Mucosa of rectum (tissue), 2 donors: ENCODE measurements at regions not wholly inside any gene's neighbourhood (a gene's known extent, or its start where the extent isn't known, plus 50 kb on each side); places are given as distances from the start of the nearest gene placed in this dataset.

ENCODE experiments used
- H3K27ac ChIP-seq, 2 donors: one replicate each; pipeline ENCODE4 v1.7.0; 2013; ENCODE audit warnings: inconsistent platforms in 2 of 2, low read depth in 2 of 2, low read length in 2 of 2
- H3K27me3 ChIP-seq, 2 donors: one replicate each; pipeline ENCODE4 v1.7.0; 2013; ENCODE audit warnings: low read length in 2 of 2; ENCODE audit not compliant: control insufficient read depth in 2 of 2, insufficient read depth in 2 of 2
- H3K36me3 ChIP-seq, 2 donors: one replicate each; pipeline ENCODE4 v1.7.0; 2013; ENCODE audit warnings: low read length in 2 of 2; ENCODE audit not compliant: control insufficient read depth in 2 of 2, insufficient read depth in 2 of 2
- H3K4me1 ChIP-seq, 2 donors: one replicate each; pipeline ENCODE4 v1.7.0; 2013; ENCODE audit warnings: low read length in 2 of 2, mild to moderate bottlenecking in 1 of 2; ENCODE audit not compliant: control insufficient read depth in 2 of 2, insufficient read depth in 2 of 2
- H3K4me3 ChIP-seq, 2 donors: one replicate each; pipeline ENCODE4 v1.7.0; 2013; ENCODE audit warnings: low read length in 2 of 2
- H3K9ac ChIP-seq, 2 donors: one replicate each; pipeline ENCODE4 v1.7.0; 2013; ENCODE audit warnings: low read length in 2 of 2, low read depth in 1 of 2, mild to moderate bottlenecking in 1 of 2
- H3K9me3 ChIP-seq, 2 donors: one replicate each; pipeline ENCODE4 v1.7.0; 2013; ENCODE audit warnings: low read length in 2 of 2; ENCODE audit not compliant: control insufficient read depth in 2 of 2
- donor health status: healthy.
- donor health status: Normal muscosa, but diverticular disease.

DNA sequence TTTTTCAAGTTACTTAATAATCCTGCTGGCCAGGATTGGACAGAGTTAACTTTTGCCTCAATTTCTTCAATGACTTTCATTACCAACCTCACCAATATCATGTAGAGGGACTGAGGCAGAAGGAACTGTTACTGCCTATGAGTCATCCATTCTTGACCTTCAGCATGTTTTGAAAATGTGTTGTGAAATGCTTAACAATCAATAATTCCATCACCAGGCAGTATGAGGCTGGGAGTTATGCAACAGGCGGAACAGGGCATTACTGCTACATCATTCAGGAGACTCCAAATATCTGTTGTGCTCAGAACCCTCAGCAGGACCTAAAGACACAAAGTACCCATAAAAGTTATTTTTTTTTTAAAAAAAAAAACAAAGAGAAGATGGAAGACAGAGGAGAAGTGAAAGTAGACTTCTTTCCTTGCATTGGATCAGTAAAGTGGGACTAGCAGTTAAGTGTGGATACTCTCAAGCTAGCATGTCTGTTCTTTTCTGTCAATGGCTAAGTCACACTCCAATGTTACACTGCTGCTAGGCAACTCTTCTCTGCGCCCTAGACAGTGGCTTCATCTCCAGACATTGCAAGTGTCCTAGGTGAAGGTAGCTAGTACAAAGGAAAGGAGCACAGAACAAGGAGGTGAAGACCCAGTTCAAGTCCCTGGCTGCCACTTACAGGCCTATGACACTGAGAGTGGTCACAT lies 184.9 kb upstream of the LPP start:
- Histone ChIP-seq H3K4me1 (peaks cover 0 to 2% of the 10 kb centered on the region in 2 donors), H3K4me3 (no peak overlapping the region), H3K9me3 (no peaks in the 10 kb centered on the region), H3K36me3 (no peaks in the 10 kb centered on the region), H3K9ac (no peak overlapping the region), H3K27me3 (peaks cover 0 to 2% of the 10 kb centered on the region in 2 donors), H3K27ac (no peak overlapping the region)

- H3K36me3 ChIP-seq = no peaks in the 10 kb centered on the region
- H3K27me3 ChIP-seq = peaks cover 0 to 2% of the 10 kb centered on the region in 2 donors
- H3K9me3 ChIP-seq = no peaks in the 10 kb centered on the region
- H3K27ac ChIP-seq = no peak overlapping the region
- peaks cover 0 to 2% of the 10 kb centered on the region in 2 donors for H3K4me1 ChIP-seq
- H3K4me3 ChIP-seq = no peak overlapping the region
- H3K9ac ChIP-seq = no peak overlapping the region
These were observed 184.4 kb upstream of the LPP start for GRCh38 chr3:187969581-187969950.

DNA sequence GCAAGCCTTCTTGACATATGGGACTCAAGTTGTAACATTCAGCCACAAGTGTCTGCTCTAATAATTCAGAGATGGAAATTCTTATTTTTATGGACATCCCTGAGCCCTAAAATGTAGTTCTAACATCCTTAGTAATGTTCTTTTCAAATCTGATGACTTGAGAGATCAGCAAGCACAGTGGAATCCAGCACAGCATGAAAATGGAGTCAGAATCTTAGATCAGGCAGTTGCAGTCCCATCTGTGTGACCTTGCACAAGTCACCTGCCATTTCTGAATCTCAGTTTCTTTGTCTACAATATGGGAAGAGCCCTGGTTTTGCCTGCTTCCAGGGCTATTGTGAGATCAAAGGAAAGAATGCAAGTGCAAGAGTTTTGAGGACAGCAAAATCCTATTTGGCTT lies 183.9 kb upstream of the LPP start:
- Histone ChIP-seq H3K9me3 (no peaks in the 10 kb centered on the region), H3K9ac (no peak overlapping the region), H3K36me3 (no peaks in the 10 kb centered on the region), H3K4me3 (no peak overlapping the region), H3K4me1 (peaks cover 0 to 2% of the 10 kb centered on the region in 2 donors), H3K27me3 (peaks cover 0 to 2% of the 10 kb centered on the region in 2 donors), H3K27ac (no peak overlapping the region)

DNA sequence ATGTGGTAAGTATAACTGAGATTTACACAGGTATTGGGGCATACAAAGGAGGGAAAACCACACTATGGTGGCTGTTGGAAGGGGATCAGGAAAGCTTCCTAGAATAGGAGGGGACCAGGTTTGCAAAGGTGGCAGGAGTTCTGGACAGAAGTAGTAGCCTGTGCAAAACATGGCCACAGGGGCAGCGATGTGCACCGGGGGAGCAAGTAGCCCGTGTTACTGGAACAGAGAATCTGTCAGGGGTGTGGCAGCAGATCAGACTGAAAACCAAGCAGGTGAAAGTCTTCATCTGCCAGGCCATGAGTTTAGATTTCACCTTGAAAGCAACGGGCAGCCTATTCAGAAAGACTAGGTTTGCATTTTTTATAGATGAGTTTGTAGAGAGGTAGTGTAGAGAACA lies 182.3 kb upstream of the LPP start:
- Histone ChIP-seq H3K9ac (no peak overlapping the region), H3K36me3 (no peaks in the 10 kb centered on the region), H3K4me1 (peaks cover 0 to 2% of the 10 kb centered on the region in 2 donors), H3K27ac (no peak overlapping the region), H3K9me3 (no peaks in the 10 kb centered on the region), H3K27me3 (peaks cover 0 to 2% of the 10 kb centered on the region in 2 donors), H3K4me3 (no peak overlapping the region)

DNA sequence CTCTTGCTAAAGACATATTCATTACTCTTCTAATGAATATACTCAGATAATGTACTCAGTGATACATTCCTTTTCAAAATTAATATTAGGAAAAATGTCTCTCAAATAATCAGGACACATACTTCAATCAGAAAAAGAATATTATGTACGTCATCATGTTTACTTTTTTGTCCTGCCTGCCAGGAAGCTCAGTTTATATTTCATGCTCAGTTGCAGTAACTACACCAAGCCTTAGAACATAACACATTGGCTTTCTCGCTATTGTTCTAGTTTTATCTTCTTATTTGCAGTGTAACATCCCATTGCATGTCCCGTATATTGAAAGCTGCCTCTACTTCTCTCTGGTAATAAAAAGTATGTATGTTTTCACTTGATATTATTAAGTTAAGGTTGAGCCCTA lies 181.5 kb upstream of the LPP start:
- Histone ChIP-seq H3K4me1 (peaks cover 0 to 2% of the 10 kb centered on the region in 2 donors), H3K36me3 (no peaks in the 10 kb centered on the region), H3K27me3 (peaks cover 0 to 2% of the 10 kb centered on the region in 2 donors), H3K4me3 (no peak overlapping the region), H3K9ac (no peak overlapping the region), H3K9me3 (no peaks in the 10 kb centered on the region), H3K27ac (no peak overlapping the region)

- H3K9ac ChIP-seq = no peak overlapping the region
- peaks cover 0 to 2% of the 10 kb centered on the region in 2 donors for H3K27me3 ChIP-seq
- H3K27ac ChIP-seq = no peak overlapping the region
These were observed 179.7 kb upstream of the LPP start for GRCh38 chr3:187973977-187974870.

GRCh38 chr3:187974871-187975271 lies 179.1 kb upstream of the LPP start:
- Histone ChIP-seq H3K4me1 (no peaks in the 10 kb centered on the region), H3K27me3 (peaks cover 0 to 2% of the 10 kb centered on the region in 2 donors), H3K9ac (no peak overlapping the region), H3K9me3 (no peaks in the 10 kb centered on the region), H3K4me3 (no peak overlapping the region), H3K36me3 (no peaks in the 10 kb centered on the region), H3K27ac (no peak overlapping the region)

More at GRCh38 chr3:187973977-187974870, 179.7 kb upstream of the LPP start:
- Histone ChIP-seq H3K9me3 (no peaks in the 10 kb centered on the region), H3K4me1 (peaks cover 0 to 2% of the 10 kb centered on the region in 2 donors), H3K36me3 (no peaks in the 10 kb centered on the region), H3K4me3 (no peak overlapping the region)

DNA sequence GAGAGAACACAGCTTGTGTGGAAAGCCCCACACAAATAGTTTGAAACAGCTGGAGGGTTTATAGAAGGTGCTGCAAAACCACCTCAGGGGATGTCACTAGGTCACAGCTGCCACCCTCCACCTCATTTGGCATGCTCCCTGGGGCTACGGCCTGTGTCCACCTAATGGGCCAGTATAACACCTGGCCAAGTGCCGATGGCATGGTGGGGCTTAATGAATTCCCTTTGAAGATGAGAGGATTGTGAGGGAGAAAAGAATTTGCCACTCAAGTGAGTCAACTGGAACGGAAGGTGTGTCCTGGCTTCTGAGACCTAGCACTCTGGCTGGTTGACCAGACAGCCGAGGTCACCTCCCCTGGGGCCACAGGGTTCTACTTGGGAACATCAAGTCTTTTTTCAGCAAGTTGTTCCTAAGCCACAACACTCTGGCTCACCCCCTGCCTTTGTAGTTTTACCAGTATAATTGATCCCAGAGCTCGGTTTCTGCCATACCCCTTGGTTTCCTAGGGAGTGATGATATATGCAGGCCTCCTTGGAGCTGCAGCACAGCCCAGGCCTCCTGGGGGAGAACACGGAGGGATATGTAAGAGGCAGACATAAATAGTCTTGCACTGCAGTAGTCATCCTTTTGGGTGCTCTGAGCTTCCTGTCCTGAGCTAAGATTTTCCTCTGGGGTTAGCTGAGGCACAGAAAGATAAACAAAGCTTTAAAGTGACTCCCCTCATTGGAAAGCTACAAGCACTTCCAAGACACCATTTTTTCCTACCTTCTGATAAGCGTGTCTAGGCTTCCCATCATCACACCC lies 178.2 kb upstream of the LPP start:
- Histone ChIP-seq H3K27me3 (peaks cover 0 to 2% of the 10 kb centered on the region in 2 donors), H3K4me3 (no peak overlapping the region), H3K27ac (no peak overlapping the region), H3K9ac (no peak overlapping the region), H3K36me3 (no peaks in the 10 kb centered on the region), H3K4me1 (no peaks in the 10 kb centered on the region), H3K9me3 (no peaks in the 10 kb centered on the region)

DNA sequence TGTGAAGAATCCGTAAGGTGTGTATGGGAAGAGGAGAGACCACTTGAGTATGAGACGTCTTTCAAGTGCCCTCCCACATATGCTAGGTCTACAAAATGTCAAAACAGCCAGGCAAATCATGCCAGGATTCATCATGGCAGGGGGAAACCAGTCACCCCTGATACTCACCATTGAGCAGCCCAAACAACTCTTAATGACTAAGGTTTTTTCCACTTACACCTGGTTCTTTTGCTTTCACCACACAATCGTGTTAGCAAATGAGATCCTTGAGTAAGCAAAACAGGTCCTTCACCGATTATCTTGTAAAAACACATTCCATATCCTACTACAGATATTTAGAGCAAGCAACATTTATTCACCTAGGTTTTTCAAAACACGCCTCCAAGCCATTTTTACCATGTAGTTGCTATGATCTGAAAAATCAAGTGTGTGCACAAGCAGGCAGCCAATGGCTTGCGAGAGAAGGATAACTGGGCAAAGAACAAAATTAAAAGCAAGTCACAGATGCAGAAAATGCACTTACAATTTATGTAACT lies 177.5 kb upstream of the LPP start:
- Histone ChIP-seq H3K36me3 (no peaks in the 10 kb centered on the region), H3K27ac (no peak overlapping the region), H3K4me3 (no peak overlapping the region), H3K9ac (no peak overlapping the region), H3K4me1 (no peaks in the 10 kb centered on the region), H3K9me3 (no peaks in the 10 kb centered on the region), H3K27me3 (peaks cover 0 to 2% of the 10 kb centered on the region in 2 donors)
